GM18867 (cell line): ENCODE measurements at regions not wholly inside any gene's neighbourhood (a gene's known extent, or its start where the extent isn't known, plus 50 kb on each side); places are given as distances from the start of the nearest gene placed in this dataset.
A peak's percentile ranks its signal among the peaks of the same experiment; 100 is the strongest.
"Not testable (repeated sequence)": the region's sequence is repeated elsewhere in the genome, so short reads cannot be mapped to it uniquely, and the experiment has no call there.

Experiments used
- ATAC-seq: cut with Tn5 transposase; IDR thresholded peaks from one replicate; pipeline ENCODE4 v1.9.1; 2021; ENCODE audit warnings: mild to moderate bottlenecking, moderate library complexity; ENCODE audit not compliant: unreplicated experiment

GRCh38 chr9:106478312-106478711 is 384.7 kb upstream of the ZNF462 start:
- ATAC-seq = no peak

- no peak for ATAC-seq
Measured at GRCh38 chr9:106478727-106479126, 384.2 kb upstream of the ZNF462 start.

GRCh38 chr9:106479679-106480078 is 383.3 kb upstream of the ZNF462 start:
- ATAC-seq = no peak

GRCh38 chr9:106481013-106481609 is 381.9 kb upstream of the ZNF462 start:
- no peak for ATAC-seq

- no peak for ATAC-seq
Measured at GRCh38 chr9:106482733-106483132, 380.2 kb upstream of the ZNF462 start.

GRCh38 chr9:106486685-106487084 is 376.3 kb upstream of the ZNF462 start:
- no peak for ATAC-seq

GRCh38 chr9:106487266-106487665 is 375.7 kb upstream of the ZNF462 start:
- no peak for ATAC-seq

- ATAC-seq = not testable (repeated sequence)
Measured at GRCh38 chr9:106492126-106492525, 370.8 kb upstream of the ZNF462 start.

GRCh38 chr9:106500171-106500570 is 362.8 kb upstream of the ZNF462 start:
- ATAC-seq = no peak

GRCh38 chr9:106501210-106501609 is 361.8 kb upstream of the ZNF462 start:
- not testable (repeated sequence) for ATAC-seq

- no peak for ATAC-seq
Measured at GRCh38 chr9:106502930-106503329, 360.0 kb upstream of the ZNF462 start.

GRCh38 chr9:106503759-106504158 is 359.2 kb upstream of the ZNF462 start:
- ATAC-seq = peak; percentile 70

- ATAC-seq = no peak
Measured at GRCh38 chr9:106526716-106527204, 336.2 kb upstream of the ZNF462 start.

GRCh38 chr9:106528158-106528557 is 334.8 kb upstream of the ZNF462 start:
- no peak for ATAC-seq

- no peak for ATAC-seq
Measured at GRCh38 chr9:106529616-106530015, 333.4 kb upstream of the ZNF462 start.

GRCh38 chr9:106531491-106531890 is 331.5 kb upstream of the ZNF462 start:
- no peak for ATAC-seq

GRCh38 chr9:106532306-106533015 is 330.5 kb upstream of the ZNF462 start:
- ATAC-seq = no peak

- ATAC-seq = no peak
Measured at GRCh38 chr9:106534800-106535199, 328.2 kb upstream of the ZNF462 start.

GRCh38 chr9:106535439-106535838 is 327.5 kb upstream of the ZNF462 start:
- ATAC-seq = no peak

GRCh38 chr9:106557996-106558667 is 304.8 kb upstream of the ZNF462 start:
- no peak for ATAC-seq

GRCh38 chr9:106560540-106560939 is 302.4 kb upstream of the ZNF462 start:
- ATAC-seq = no peak

GRCh38 chr9:106575823-106576222 is 287.1 kb upstream of the ZNF462 start:
- no peak for ATAC-seq
